LNCaP clone FGC (cell line): ENCODE measurements at regions not wholly inside any gene's neighbourhood (a gene's known extent, or its start where the extent isn't known, plus 50 kb on each side); places are given as distances from the start of the nearest gene placed in this dataset.

Experiments
- DNase-seq: peaks from one replicate; pipeline ENCODE4 v3.0.0-alpha.2; 2011; ENCODE audit warnings: low read depth
- H3K4me3 ChIP-seq: 2 replicates; pipeline ENCODE4 v1.5.1; 2011; ENCODE audit warnings: mild to moderate bottlenecking, low read depth, low read length, control low read depth
- TF ChIP-seq, protein P1 (sequence below): IDR thresholded peaks from 2 replicates; pipeline ENCODE4 v1.5.1; 2012; ENCODE audit warnings: mild to moderate bottlenecking; ENCODE audit not compliant: control insufficient read depth, insufficient read depth; ENCODE audit errors: extremely low read depth

DNA sequence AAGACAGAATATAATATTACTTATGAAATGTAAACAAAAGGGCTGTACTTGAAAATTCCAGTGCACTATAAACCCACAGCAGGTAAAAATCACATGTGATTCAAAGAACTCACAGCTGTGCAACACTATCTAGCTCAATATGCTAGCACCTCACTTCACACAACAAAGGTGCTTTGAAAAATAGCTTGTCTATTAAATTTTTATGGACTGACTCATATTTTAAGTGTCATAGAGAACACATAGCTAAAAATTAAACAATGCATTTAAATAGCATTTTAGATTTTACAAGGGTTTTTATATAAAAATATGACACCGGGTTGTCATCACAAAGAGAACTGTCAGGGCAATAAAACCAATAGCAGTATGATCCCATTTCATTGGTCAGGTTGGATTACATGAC lies 1390.5 kb upstream of the TENM4 start:
- H3K4me3 ChIP-seq: no peak overlapping the region
- DNase-seq: peak; percentile 71
- TF ChIP-seq, protein P1, sequence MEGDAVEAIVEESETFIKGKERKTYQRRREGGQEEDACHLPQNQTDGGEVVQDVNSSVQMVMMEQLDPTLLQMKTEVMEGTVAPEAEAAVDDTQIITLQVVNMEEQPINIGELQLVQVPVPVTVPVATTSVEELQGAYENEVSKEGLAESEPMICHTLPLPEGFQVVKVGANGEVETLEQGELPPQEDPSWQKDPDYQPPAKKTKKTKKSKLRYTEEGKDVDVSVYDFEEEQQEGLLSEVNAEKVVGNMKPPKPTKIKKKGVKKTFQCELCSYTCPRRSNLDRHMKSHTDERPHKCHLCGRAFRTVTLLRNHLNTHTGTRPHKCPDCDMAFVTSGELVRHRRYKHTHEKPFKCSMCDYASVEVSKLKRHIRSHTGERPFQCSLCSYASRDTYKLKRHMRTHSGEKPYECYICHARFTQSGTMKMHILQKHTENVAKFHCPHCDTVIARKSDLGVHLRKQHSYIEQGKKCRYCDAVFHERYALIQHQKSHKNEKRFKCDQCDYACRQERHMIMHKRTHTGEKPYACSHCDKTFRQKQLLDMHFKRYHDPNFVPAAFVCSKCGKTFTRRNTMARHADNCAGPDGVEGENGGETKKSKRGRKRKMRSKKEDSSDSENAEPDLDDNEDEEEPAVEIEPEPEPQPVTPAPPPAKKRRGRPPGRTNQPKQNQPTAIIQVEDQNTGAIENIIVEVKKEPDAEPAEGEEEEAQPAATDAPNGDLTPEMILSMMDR: no peak

DNA sequence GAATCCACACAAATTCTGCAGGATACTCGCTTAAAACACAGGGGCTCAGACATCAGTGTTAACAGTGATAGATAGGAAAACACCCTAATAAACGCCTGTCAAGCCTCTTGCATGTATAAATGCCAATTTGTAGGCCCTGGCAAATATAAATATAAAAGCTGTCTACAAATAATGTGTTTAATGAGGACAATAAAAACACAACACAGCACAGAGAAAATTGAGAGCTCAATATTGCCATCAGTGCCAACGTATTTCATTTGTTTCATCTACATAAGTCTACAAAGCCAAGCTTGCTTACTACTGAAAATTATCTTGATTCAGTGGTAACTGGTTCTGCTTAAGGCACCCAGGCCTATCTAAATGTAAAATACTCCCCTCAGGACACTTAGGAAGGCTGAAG lies 1387.0 kb upstream of the TENM4 start:
- DNase-seq: peak; percentile 67
- TF ChIP-seq, protein P1: no peak

DNA sequence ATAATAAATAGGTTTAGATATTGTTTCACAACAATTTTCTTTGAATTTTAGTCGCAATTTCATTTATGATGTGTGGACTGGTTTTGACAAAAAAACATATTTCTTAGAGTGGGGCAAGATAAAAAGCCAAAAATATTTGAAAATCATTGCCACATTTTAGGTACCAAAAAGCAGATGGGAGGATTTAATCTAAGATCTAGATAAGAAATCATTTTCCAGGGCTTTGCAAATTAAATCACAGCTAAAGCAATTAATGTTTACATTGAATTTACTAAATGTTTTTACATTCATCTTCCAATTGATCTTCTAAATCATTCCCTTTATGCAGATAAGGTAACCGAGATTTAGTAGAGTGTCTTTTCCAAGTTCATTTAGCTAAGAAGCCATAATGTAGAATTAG lies 1386.0 kb upstream of the TENM4 start:
- DNase-seq: no peak
- no peak overlapping the region for H3K4me3 ChIP-seq
- TF ChIP-seq, protein P1: no peak

More for the DNA sequence above, 1387.0 kb upstream of the TENM4 start:
- H3K4me3 ChIP-seq: no peak overlapping the region

DNA sequence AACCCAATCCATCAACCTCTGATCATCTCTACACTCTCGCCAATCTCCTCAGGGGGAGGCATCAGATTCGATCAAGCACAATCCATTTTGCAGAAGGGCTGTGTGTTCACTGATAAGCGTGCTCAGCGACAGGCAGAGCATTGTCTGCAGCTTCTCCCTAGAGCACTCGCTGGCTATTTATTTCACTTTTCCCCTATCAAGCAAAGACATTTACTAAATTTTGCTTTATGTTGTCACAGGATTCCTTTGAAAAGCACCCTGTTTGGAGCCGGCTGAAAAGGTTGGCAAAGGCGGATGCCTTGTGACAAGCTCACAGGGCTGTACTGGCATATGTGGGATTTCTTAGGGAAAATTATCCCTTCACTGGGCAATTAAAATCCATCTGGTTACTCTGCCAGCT lies 1381.5 kb upstream of the TENM4 start:
- no peak overlapping the region for H3K4me3 ChIP-seq
- TF ChIP-seq, protein P1: no peak
- DNase-seq: no peak

DNA sequence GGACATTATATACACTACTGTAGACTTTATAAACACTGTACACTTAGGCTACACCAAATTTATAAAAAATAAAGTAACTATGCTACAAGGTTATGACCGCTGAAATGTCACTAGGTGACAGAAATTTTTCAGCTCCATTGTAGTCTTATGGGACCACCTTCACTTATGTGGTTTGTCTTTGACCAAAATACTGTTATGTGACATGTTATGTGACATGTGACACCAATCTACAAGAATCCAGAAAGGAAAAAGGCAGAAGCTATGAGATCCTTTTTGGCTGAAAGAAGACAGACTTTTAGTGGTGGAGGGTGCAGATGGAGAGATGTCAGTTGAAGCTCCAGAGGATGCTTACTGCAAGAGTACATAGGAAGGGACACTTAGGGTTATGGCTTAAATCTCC lies 1378.4 kb upstream of the TENM4 start:
- DNase-seq: no peak
- TF ChIP-seq, protein P1: no peak

DNA sequence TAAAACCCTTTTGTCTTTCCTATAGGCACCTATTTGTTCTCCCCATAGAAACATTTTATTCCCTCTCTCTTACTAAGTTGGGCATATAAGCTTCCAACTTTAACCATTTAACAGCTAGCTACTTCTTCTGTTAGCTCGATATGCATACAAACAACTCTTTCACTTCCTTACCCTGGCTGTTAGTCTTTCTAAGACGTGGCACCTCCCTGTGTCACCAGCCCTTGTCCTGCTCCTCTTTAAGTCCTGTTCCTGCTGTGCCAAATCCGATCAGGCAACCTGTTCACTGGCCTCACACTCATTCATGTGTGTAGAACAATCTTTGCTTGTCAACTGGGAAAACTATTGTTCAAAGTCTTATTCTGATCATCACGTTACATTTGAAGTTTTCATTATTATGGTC lies 1376.1 kb upstream of the TENM4 start:
- H3K4me3 ChIP-seq: no peak overlapping the region
- no peak for DNase-seq
- TF ChIP-seq, protein P1: no peak

More for the DNA sequence above, 1378.4 kb upstream of the TENM4 start:
- no peak overlapping the region for H3K4me3 ChIP-seq

DNA sequence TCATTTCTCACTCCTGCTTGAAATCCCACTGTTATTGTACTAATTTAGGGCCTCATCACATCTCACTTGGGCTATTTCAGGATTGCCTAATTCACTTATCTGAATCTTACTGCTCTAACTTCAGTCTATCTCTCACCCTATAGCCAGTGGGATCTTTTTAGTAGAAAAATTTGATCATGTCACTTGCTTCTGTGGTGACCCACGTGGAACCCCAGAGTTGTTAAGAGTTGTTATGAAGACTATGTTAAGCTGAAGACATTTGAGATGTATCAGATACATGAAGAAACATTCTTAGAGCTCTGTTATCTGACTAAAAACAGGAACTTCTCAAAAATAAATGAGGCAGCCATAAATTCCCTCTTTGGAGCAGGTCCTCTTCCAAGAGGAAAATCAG lies 1375.6 kb upstream of the TENM4 start:
- TF ChIP-seq, protein P1: no peak
- DNase-seq: no peak

More for the DNA sequence above, 1375.6 kb upstream of the TENM4 start:
- no peak overlapping the region for H3K4me3 ChIP-seq
